Right forelimb (tissue), 1 donor: ENCODE measurements at regions not wholly inside any gene's neighbourhood (a gene's known extent, or its start where the extent isn't known, plus 50 kb on each side); places are given as distances from the start of the nearest gene placed in this dataset.

Source experiments
- DNase-seq: peaks from one replicate; pipeline ENCODE4 v3.0.0-alpha.2; 2018

DNA sequence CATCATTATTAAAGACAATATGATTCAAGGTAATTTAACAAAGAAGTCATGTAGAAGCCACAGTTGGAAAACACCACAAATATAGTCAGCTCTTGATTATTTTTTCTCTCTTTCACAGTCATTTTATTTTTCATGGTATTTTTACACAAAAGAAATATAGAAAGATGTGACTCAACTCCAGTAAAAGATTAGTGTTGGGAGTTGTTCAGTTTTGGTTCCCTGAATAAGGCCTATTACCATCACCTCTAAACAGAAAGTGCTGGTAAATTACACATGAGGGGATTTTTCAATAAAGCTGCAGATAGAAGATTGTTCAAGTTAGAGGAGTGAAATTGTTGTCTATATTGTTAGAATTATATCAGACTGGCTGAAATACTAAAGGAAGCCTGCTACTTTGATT, 107.0 kb downstream of the DDIT4L start:
- no peak for DNase-seq

DNA sequence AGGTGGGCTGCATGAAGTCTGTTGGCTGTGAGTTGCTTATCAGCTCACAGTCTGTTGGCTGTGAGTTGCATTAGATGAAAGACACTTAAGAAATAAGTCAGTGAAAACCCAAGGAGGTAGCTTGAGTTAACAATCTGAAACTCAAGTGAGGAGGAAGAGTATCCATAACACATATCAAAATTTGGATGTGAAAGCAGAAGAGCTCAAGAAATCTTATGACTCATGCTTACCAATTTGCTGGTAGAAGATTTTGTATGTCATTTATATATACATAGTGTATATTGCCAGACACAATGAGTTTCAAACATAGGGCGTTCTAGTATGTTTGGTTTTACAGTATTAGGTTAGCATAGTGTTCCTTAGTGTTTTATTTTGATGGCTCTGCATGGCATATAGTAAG, 107.4 kb downstream of the DDIT4L start:
- no peak for DNase-seq

DNA sequence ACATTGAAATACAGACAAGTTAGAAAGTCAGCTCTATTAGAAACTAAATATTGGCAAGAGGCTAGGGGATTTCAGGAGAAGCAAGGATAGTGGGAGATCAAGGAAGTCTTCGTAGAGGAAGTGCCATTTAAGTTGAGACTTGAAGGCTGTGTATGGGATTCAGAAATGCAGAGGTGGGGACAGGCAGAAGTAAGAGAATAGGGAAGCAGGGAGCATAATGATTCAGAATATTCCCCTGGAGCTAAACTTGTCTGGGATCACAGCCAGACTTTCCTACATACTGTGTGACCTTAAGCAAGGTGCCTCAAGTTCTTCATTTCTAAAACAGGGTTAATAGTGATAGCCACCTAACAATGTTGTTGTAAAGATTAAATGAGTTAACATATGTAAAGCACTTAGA, 108.8 kb downstream of the DDIT4L start:
- DNase-seq: no peak

DNA sequence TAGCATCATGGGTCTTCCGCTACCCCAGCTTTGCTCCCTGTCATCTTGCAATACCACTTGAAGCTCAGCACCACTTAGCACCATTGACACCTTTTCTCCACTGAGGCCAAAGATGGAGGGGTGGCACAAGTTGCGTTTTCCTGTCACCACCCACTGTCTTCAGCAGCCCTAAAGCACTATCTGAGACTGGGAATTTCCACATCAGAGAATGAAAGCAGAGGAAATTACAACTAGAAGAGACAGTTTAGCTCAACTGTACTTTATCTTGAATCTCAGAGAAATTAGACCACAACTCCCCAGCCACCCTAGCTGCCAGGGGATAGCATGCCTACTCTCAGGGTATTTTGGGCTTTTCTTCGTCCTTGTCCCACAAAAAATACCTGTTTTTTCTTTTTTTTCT, 111.0 kb downstream of the DDIT4L start:
- no peak for DNase-seq

- DNase-seq: no peak
These were observed 113.5 kb downstream of the DDIT4L start for GRCh38 chr4:100076753-100077152.

GRCh38 chr4:100075486-100076270, 114.6 kb downstream of the DDIT4L start:
- no peak for DNase-seq

GRCh38 chr4:100075056-100075455, 115.2 kb downstream of the DDIT4L start:
- DNase-seq: no peak

DNA sequence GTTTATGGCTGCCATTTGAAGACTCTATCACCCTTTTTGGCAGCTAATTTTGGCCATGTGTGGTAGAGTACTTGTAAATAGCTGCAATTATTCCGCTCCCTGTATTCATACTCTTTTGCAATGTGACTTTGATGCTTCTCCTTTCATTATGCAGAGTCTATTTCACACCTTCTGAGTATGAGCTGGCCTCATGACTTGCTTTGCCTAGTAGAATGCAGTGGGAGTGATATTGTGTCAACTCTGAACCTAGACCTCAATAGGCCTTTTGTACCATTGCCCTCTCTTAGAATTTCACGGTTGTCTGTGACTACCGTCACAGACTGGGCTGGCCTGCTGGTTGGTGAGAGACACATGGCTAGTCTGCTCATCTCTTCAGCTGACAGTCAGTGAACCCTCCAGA, 118.8 kb downstream of the DDIT4L start:
- no peak for DNase-seq

DNA sequence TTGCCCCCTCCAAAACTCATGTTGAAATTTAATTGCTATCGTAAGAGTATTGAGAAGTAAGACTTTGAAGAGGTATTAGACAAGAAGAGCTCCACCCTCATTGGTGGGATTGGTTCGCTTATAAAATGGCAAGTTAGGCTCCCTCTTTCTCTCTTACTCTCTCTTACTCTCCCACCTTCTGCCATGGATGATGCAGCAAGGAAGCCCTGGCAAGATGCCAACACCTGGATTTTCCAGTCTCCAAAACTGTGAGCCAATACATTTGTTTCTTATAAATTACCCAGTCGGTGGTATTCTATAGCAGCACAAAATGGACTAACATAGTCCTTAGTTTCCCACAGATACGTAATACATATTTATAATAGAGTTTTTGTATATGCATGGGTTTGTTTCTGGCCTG, 119.4 kb downstream of the DDIT4L start:
- DNase-seq: no peak

DNA sequence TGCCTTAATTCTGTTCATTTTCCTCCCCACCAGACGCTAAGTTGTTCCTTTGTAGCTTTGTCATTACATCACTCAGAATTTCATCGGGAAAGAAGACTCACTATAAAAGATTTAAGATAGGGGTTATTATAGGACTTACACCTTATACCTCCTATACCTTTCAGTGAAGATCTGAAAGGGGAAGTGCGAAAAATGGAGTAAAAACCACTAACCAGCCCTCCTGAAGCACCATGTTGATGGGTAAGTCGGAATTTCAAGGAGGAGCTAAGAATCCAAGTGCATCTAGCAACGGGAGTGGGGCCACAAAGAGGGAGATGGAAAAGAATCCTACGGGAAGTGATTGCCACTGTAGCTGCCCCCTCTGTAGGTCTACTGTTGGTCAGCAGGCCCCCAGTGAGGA, 119.1 kb upstream of the H2AZ1 start:
- no peak for DNase-seq

- no peak for DNase-seq
These were observed 117.2 kb upstream of the H2AZ1 start for GRCh38 chr4:100067255-100067654.

- no peak for DNase-seq
These were observed 113.3 kb upstream of the H2AZ1 start for GRCh38 chr4:100063355-100063754.

DNA sequence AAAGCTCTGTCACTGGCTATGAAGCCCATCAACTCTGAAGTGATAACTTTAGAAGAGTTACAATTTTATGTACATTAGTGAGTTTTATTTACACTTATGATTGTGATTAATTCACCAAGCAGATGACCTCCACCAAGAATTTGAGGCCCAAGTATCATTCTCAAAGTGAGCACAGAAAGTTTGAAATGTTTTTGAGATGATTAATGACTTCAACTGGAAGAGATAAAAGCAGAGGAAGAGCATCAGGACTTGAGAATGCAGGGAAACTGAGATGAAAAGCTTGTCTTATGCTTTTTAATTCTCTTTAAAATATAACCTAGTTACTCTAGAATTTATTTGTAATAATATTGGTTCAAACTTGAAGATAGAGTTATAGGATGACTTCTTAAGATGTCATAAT, 112.8 kb upstream of the H2AZ1 start:
- no peak for DNase-seq

GRCh38 chr4:100061835-100062234, 111.8 kb upstream of the H2AZ1 start:
- no peak for DNase-seq

DNA sequence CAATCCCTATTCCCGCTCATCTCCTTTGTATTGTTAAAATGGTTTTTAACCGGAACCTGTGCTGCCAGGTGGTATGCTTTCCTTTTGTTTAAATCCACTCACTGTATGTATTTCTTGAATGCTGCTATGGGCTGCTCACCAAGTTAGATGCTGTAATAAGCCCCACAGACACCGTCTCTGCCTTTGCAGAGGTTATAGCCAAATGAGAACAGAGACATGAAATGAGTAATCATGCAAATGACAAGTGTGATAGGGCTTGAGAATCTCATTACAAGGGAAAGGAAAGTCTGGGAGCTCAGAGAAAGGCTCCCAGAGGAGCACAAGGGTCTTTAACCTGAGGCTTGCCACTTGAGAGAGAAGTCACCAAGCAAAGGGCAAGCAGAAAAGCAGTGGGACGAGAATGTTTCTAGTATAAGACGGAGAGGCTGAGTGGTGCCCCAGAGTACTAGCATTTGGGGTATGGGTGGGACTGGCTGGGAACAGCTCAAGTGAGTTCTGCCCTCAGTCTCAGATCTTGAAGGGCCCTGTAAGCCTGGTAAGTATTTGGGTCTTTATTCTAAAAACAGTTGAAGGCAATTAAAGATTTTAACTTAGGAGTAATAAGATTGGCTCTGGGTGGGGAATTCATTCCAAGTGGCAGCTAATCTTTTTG, 110.8 kb upstream of the H2AZ1 start:
- no peak for DNase-seq

DNA sequence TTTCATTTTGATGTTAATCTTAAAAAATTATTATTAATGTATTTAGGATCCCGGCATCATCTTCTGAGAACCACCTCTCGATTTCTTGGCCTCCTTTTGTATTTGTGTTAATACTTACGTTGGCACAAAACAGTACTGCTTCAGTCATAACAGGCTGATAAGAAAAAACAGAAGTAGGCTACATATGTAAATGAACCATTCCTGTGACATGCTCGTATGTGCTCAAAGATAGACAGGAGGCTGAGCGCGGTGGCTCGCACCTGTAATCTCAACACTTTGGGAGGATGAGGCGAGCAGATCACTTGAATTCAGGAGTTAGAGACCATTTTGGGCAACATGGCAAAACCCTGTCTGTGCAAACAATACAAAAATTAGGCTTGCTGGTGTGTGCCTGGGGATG, 109.4 kb upstream of the H2AZ1 start:
- no peak for DNase-seq

GRCh38 chr4:100056701-100057100, 106.6 kb upstream of the H2AZ1 start:
- no peak for DNase-seq

GRCh38 chr4:100054071-100054470, 104.0 kb upstream of the H2AZ1 start:
- no peak for DNase-seq

- DNase-seq: no peak
These were observed 99.8 kb upstream of the H2AZ1 start for GRCh38 chr4:100049872-100050271.

DNA sequence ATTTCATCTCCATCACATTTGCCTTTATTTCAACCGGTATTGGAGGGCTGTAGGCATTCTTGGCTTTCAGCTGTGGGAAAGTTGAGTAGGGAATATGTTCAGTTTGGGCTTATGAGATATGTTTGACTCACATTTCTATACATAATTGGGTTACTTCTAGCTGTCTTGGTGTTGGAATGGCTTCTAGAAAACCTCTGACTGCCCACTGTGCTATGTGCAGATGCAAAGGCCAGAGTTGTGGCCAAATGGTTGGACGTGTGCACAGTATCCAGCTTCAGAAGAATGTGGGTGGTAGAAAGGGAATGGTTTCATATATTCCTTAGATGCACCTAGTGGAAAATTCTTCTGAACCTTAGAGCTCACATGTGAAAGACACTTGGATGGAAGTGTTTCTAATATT, 92.6 kb upstream of the H2AZ1 start:
- no peak for DNase-seq

GRCh38 chr4:100042235-100042634, 92.2 kb upstream of the H2AZ1 start:
- no peak for DNase-seq

GRCh38 chr4:100041646-100042045, 91.6 kb upstream of the H2AZ1 start:
- no peak for DNase-seq

GRCh38 chr4:100034023-100034664, 84.1 kb upstream of the H2AZ1 start:
- DNase-seq: no peak

DNA sequence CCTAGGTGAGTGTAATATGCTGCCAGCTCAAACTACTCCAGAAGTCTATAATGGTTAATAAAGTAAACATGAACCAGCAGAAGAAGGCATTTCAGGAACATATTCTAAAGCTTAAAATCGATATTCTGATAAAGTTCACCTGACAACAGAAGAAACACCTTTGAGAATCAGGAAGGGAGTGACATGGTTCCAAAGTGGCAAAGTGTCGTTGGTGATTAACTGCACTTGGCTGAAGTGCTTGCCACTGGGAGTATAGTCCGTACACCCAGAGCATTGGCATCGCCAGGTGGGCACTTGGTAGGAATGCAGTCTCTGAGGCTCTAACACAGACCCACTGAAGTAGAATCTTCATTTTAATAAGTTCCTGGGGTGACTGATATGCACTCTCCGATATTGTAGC, 76.0 kb upstream of the H2AZ1 start:
- DNase-seq: no peak
